ENCODE measurements at regions not wholly inside any gene's neighbourhood (a gene's known extent, or its start where the extent isn't known, plus 50 kb on each side); places are given as distances from the start of the nearest gene placed in this dataset.

DNA sequence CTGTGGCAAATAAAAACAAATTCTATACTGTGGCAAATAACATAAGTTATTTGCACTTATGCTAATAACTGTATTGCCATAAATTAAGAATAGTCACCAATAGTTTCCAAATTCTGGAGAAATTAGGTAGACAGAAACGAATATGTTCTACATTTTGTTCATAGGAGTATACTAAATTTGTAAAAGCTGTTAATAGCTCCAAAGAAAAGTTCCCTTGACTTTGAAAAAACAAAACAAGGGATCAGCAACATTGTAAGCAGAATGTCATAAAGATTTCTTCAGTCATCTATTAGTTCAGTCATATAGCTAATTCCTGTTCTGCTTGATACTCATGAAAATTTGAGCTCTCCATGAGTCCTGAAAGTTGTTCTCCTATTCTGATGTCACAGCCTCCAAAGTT is 1472.8 kb downstream of the C4orf33 start:
- Histone ChIP-seq H3K4me3 (no peak overlapping the region), H3K4me1 (no peaks in the 10 kb centered on the region), H3K9me3 (replicated peaks) (peaks cover 13% of the 10 kb centered on the region), H3K36me3 (no peaks in the 10 kb centered on the region), H3K27ac (replicated peaks) (no peak overlapping the region), H3K27me3 (ENCODE audit: low read depth) (no peaks in the 10 kb centered on the region)
- DNase-seq, result no peak
- TF ChIP-seq, protein P1, sequence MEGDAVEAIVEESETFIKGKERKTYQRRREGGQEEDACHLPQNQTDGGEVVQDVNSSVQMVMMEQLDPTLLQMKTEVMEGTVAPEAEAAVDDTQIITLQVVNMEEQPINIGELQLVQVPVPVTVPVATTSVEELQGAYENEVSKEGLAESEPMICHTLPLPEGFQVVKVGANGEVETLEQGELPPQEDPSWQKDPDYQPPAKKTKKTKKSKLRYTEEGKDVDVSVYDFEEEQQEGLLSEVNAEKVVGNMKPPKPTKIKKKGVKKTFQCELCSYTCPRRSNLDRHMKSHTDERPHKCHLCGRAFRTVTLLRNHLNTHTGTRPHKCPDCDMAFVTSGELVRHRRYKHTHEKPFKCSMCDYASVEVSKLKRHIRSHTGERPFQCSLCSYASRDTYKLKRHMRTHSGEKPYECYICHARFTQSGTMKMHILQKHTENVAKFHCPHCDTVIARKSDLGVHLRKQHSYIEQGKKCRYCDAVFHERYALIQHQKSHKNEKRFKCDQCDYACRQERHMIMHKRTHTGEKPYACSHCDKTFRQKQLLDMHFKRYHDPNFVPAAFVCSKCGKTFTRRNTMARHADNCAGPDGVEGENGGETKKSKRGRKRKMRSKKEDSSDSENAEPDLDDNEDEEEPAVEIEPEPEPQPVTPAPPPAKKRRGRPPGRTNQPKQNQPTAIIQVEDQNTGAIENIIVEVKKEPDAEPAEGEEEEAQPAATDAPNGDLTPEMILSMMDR (IDR thresholded peaks at IDR 0.05; ENCODE audit: borderline replicate concordance), result no peak
- intact Hi-C loops (cut with micrococcal nuclease), result no loop called here

DNA sequence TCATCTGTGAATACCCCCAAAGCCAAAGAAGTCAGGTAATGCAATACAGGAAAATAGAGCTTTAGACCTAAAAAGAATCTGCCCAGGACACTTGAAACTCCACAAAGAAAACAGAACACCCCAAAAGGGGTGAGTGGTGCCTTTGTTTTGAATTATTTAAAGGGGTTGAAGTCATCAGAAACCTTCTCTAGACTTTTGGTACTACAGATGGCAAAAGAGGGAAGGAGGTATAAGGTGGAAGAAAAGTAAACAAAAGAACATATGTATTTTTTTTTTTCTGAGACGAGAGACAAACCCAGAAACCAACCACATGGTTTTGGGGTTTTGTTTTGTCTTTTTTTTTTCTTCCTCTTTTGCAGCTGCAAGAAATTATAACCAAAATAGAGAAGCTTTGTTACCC is 1477.8 kb downstream of the C4orf33 start:
- H3K4me3 ChIP-seq, result no peak overlapping the region
- intact Hi-C loops (cut with micrococcal nuclease), result no loop called here
- peaks cover 3% of the 10 kb centered on the region for H3K9me3 ChIP-seq (replicated peaks)
- H3K27me3 ChIP-seq (ENCODE audit: low read depth), result no peaks in the 10 kb centered on the region
- H3K4me1 ChIP-seq, result no peaks in the 10 kb centered on the region
- no peak overlapping the region for H3K27ac ChIP-seq (replicated peaks)
- H3K36me3 ChIP-seq, result no peaks in the 10 kb centered on the region
- TF ChIP-seq, protein P1 (IDR thresholded peaks at IDR 0.05; ENCODE audit: borderline replicate concordance), result no peak
- no peak for DNase-seq

DNA sequence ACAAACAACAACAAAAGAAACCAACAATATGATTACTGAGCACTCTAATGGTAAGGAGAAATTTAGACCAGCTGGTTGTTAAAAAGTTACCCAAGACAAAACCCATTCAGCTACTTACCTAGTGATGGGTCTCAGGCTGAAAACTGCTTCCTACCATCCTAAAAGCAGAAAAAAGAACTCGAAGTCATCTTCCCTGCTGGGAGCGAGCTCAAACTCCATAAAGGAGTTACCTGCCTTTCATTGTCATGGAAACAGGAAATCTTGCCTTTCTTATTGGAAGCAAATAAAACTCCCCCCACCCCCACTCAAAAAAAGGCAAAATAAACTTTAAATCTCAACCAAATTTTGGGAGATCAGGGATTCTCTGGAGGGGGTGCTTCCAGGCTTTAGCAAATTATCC is 1478.3 kb downstream of the C4orf33 start:
- intact Hi-C loops (cut with micrococcal nuclease), result no loop called here
- Histone ChIP-seq H3K27me3 (ENCODE audit: low read depth) (no peaks in the 10 kb centered on the region), H3K9me3 (replicated peaks) (no peaks in the 10 kb centered on the region), H3K36me3 (no peaks in the 10 kb centered on the region), H3K4me1 (no peaks in the 10 kb centered on the region), H3K4me3 (no peak overlapping the region), H3K27ac (replicated peaks) (no peak overlapping the region)
- no peak for DNase-seq
- TF ChIP-seq, protein P1 (IDR thresholded peaks at IDR 0.05; ENCODE audit: borderline replicate concordance), result no peak

DNA sequence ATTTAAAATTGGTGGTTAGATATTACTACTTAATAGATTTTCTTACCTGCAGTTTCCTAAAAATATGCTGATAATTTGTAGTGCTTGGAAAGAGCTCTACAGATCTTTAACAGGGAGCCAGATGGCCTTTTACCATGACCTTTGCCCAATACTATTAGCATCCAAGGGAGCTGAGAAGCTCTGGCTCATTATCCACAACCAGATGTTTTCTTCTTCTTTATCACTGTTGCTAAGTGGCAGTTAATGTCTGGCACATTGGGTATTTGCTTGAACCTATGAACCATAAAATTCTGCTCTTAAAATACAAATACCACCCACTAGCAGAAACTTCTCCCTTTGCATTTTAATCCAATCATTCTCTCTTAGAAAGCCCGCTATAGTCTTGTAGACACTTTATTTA is 1480.3 kb downstream of the C4orf33 start:
- H3K27ac ChIP-seq (replicated peaks), result no peak overlapping the region
- intact Hi-C loops (cut with micrococcal nuclease), result no loop called here
- H3K27me3 ChIP-seq (ENCODE audit: low read depth), result no peaks in the 10 kb centered on the region
- DNase-seq, result no peak
- H3K9me3 ChIP-seq (replicated peaks), result no peaks in the 10 kb centered on the region
- TF ChIP-seq, protein P1 (IDR thresholded peaks at IDR 0.05; ENCODE audit: borderline replicate concordance), result no peak
- no peak overlapping the region for H3K4me3 ChIP-seq
- H3K36me3 ChIP-seq, result no peaks in the 10 kb centered on the region
- H3K4me1 ChIP-seq, result no peaks in the 10 kb centered on the region

DNA sequence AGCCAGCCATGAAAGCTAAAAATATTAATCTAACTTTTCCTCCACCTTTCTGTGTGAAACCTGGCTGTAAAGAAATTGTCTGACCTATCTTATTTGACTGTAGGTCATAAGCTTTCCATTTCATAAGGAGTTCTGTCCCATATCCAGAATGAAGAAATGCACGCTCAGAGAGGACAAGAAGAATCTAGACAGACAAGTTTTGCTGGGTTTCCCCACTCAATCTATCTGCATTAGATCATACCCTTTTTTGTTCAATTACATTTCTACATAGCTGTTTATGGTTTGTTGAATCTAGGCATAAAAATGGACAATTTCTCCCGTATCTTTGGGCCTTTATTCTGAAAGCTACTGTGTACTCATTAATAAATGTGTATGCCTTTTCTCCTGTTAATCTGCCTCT is 1495.1 kb downstream of the C4orf33 start:
- TF ChIP-seq, protein P1 (IDR thresholded peaks at IDR 0.05; ENCODE audit: borderline replicate concordance), result no peak
- no peaks in the 10 kb centered on the region for H3K4me1 ChIP-seq
- intact Hi-C loops (cut with micrococcal nuclease), result no loop called here
- no peak overlapping the region for H3K27ac ChIP-seq (replicated peaks)
- H3K4me3 ChIP-seq, result no peak overlapping the region
- no peak for DNase-seq
- peaks cover 3% of the 10 kb centered on the region for H3K9me3 ChIP-seq (replicated peaks)
- H3K27me3 ChIP-seq (ENCODE audit: low read depth), result no peaks in the 10 kb centered on the region
- no peaks in the 10 kb centered on the region for H3K36me3 ChIP-seq

DNA sequence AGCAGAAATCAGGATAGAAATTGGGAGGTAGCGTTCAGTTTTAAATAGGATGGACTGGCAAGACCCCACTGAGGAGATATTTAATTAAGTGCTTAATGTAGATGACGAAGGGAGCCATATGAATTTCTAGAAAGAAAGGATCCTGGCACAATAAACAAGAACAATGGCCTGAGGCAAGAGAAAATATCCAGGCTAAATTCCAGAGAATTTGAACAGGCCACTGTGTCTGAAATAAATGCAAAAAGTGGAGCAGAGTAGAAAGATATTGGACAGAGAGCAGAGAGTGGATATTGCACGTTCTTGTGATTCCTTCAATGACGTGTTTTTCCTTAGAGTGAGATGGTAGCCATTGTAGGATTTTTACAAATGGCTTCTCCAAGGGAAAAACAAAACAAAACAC is 1504.8 kb downstream of the C4orf33 start:
- no peak for DNase-seq
- H3K4me3 ChIP-seq, result no peak overlapping the region
- H3K27me3 ChIP-seq (ENCODE audit: low read depth), result no peaks in the 10 kb centered on the region
- H3K9me3 ChIP-seq (replicated peaks), result peaks cover 8% of the 10 kb centered on the region
- H3K27ac ChIP-seq (replicated peaks), result no peak overlapping the region
- intact Hi-C loops (cut with micrococcal nuclease), result no loop called here
- H3K4me1 ChIP-seq, result no peaks in the 10 kb centered on the region
- TF ChIP-seq, protein P1 (IDR thresholded peaks at IDR 0.05; ENCODE audit: borderline replicate concordance), result no peak
- H3K36me3 ChIP-seq, result no peaks in the 10 kb centered on the region

Data from left ventricle myocardium inferior (tissue), 1 donor.